ENCODE measurements at regions not wholly inside any gene's neighbourhood (a gene's known extent, or its start where the extent isn't known, plus 50 kb on each side); places are given as distances from the start of the nearest gene placed in this dataset.

GRCh38 chr4:116323606-116324005, 761.8 kb downstream of the TRAM1L1 start:
- POLR2A ChIA-PET: interaction anchor here (0.6 kb wide), 1 partner anchor 10 kb away, joined by 3 read pairs; no protein-coding TSS in a partner anchor
- no peak for DNase-seq (ENCODE audit: unreplicated experiment)
- peaks cover 11% of the 10 kb centered on the region for H3K27me3 Mint-ChIP-seq (ENCODE audit: insufficient read depth, unreplicated experiment)
- no peak overlapping the region for H3K4me3 Mint-ChIP-seq (ENCODE audit: unreplicated experiment)
- no peaks in the 10 kb centered on the region for H3K36me3 Mint-ChIP-seq (ENCODE audit: insufficient read depth, unreplicated experiment)
- CTCF ChIA-PET: no interaction called here
- no peak for TF ChIP-seq CTCF (IDR thresholded peaks at IDR 0.05; ENCODE audit: unreplicated experiment)
- H3K27ac Mint-ChIP-seq (ENCODE audit: low read depth, unreplicated experiment): no peak overlapping the region
- no peaks in the 10 kb centered on the region for H3K4me1 Mint-ChIP-seq (ENCODE audit: insufficient read depth, unreplicated experiment)
- H3K9me3 Mint-ChIP-seq (ENCODE audit: unreplicated experiment): no peaks in the 10 kb centered on the region
- no TSS peak for BruUV-seq (replicated peaks)
- intact Hi-C loops (cut with micrococcal nuclease): no loop called here

- ChIA-PET CTCF (no interaction called here), POLR2A (interaction anchor here (1.0 kb wide), 1 partner anchor 11 kb away, joined by 3 read pairs; no protein-coding TSS in a partner anchor)
- intact Hi-C loops (cut with micrococcal nuclease): no loop called here
- TF ChIP-seq CTCF (IDR thresholded peaks at IDR 0.05; ENCODE audit: unreplicated experiment): no peak
- no peaks in the 10 kb centered on the region for H3K9me3 Mint-ChIP-seq (ENCODE audit: unreplicated experiment)
- no peak overlapping the region for H3K4me3 Mint-ChIP-seq (ENCODE audit: unreplicated experiment)
- BruUV-seq (replicated peaks): no TSS peak
- H3K4me1 Mint-ChIP-seq (ENCODE audit: insufficient read depth, unreplicated experiment): no peaks in the 10 kb centered on the region
- H3K27ac Mint-ChIP-seq (ENCODE audit: low read depth, unreplicated experiment): no peak overlapping the region
- no peak for DNase-seq (ENCODE audit: unreplicated experiment)
- H3K36me3 Mint-ChIP-seq (ENCODE audit: insufficient read depth, unreplicated experiment): no peaks in the 10 kb centered on the region
- peaks cover 11% of the 10 kb centered on the region for H3K27me3 Mint-ChIP-seq (ENCODE audit: insufficient read depth, unreplicated experiment)
These were observed 763.9 kb downstream of the TRAM1L1 start for GRCh38 chr4:116321471-116321870.

GRCh38 chr4:116320859-116321258, 764.5 kb downstream of the TRAM1L1 start:
- DNase-seq (ENCODE audit: unreplicated experiment): no peak
- Mint-ChIP-seq H3K4me3 (ENCODE audit: unreplicated experiment) (no peak overlapping the region), H3K27me3 (ENCODE audit: insufficient read depth, unreplicated experiment) (peaks cover 11% of the 10 kb centered on the region), H3K9me3 (ENCODE audit: unreplicated experiment) (no peaks in the 10 kb centered on the region), H3K4me1 (ENCODE audit: insufficient read depth, unreplicated experiment) (no peaks in the 10 kb centered on the region), H3K36me3 (ENCODE audit: insufficient read depth, unreplicated experiment) (no peaks in the 10 kb centered on the region), H3K27ac (ENCODE audit: low read depth, unreplicated experiment) (no peak overlapping the region)
- no peak for TF ChIP-seq CTCF (IDR thresholded peaks at IDR 0.05; ENCODE audit: unreplicated experiment)
- ChIA-PET CTCF (no interaction called here), POLR2A (interaction anchor here (0.7 to 1.0 kb wide), 2 partner anchors 11 to 12 kb away, joined by 3 read pairs; no protein-coding TSS in a partner anchor)
- intact Hi-C loops (cut with micrococcal nuclease): no loop called here
- BruUV-seq (replicated peaks): no TSS peak

GRCh38 chr4:116303736-116304188, 781.6 kb downstream of the TRAM1L1 start:
- no peak overlapping the region for H3K4me3 Mint-ChIP-seq (ENCODE audit: unreplicated experiment)
- intact Hi-C loops (cut with micrococcal nuclease): no loop called here
- POLR2A ChIA-PET: no interaction called here
- H3K27ac Mint-ChIP-seq (ENCODE audit: low read depth, unreplicated experiment): no peak overlapping the region
- no peak for DNase-seq (ENCODE audit: unreplicated experiment)
- H3K27me3 Mint-ChIP-seq (ENCODE audit: insufficient read depth, unreplicated experiment): no peaks in the 10 kb centered on the region
- TF ChIP-seq CTCF (IDR thresholded peaks at IDR 0.05; ENCODE audit: unreplicated experiment): no peak
- H3K4me1 Mint-ChIP-seq (ENCODE audit: insufficient read depth, unreplicated experiment): no peaks in the 10 kb centered on the region
- no TSS peak for BruUV-seq (replicated peaks)
- no peaks in the 10 kb centered on the region for H3K36me3 Mint-ChIP-seq (ENCODE audit: insufficient read depth, unreplicated experiment)
- H3K9me3 Mint-ChIP-seq (ENCODE audit: unreplicated experiment): peaks cover 7% of the 10 kb centered on the region
- CTCF ChIA-PET: no interaction called here
